HCT116 (cell line): ENCODE measurements at regions not wholly inside any gene's neighbourhood (a gene's known extent, or its start where the extent isn't known, plus 50 kb on each side); places are given as distances from the start of the nearest gene placed in this dataset.

Experiments used
- ATAC-seq: fragments of 200-7000 bp; cut with Tn5 transposase; 2 replicates; pipeline ENCODE4 v1.9.1; 2020; ENCODE audit warnings: mild to moderate bottlenecking, moderate library complexity
- BruUV-seq: library from RNA; stranded (reverse); fragments of 400-500 nt; replicated peaks from 2 replicates; lab custom pipeline; 2021; lab: Mats Ljungman, UMichigan
- CTCF ChIA-PET: fragments of 300-600 bp; sonication (Branson Sonifier 250); formaldehyde crosslinking; loops from one replicate; lab custom pipeline; 2021; ENCODE audit warnings: antibody characterized with exemption; lab: Charles Lee
- POLR2A ChIA-PET: fragments of 300-600, 350-600 bp; sonication (Branson Sonifier 250); formaldehyde crosslinking; loops from one replicate; lab custom pipeline; 2021; ENCODE audit warnings: antibody characterized with exemption; lab: Charles Lee
- RAD21 ChIA-PET, 2 experiments: fragments of 300-600 bp; sonication (Branson Sonifier 250); formaldehyde crosslinking; loops; one replicate each; lab custom pipeline; 2023; ENCODE audit warnings: low total read pairs in 2 of 2; ENCODE audit not compliant: uncharacterized antibody in 2 of 2, unreplicated experiment in 2 of 2, low non-redundant PET in 1 of 2; lab: Charles Lee
- DNase-seq: peaks from one replicate; pipeline ENCODE4 v3.0.0-alpha.2; 2010; ENCODE audit warnings: low read depth, low spot score
- H2AFZ ChIP-seq: fragments of 200-600 bp; shearing (Covaris generic), sonication (generic); 2 replicates; pipeline ENCODE4 v1.6.1; 2017; ENCODE audit warnings: low read depth, mixed run types, mixed read lengths, antibody characterized with exemption, low read length; ENCODE audit not compliant: poor library complexity, severe bottlenecking
- H3K27ac ChIP-seq: 2 replicates; pipeline ENCODE4 v1.5.1; 2012; ENCODE audit warnings: low read depth, low read length
- H3K27me3 ChIP-seq: fragments of 200-600 bp; sonication (generic); 2 replicates; pipeline ENCODE4 v1.6.1; 2016; ENCODE audit warnings: mixed run types, low read length, mixed read lengths; ENCODE audit not compliant: insufficient read depth
- H3K36me3 ChIP-seq, 2 experiments: fragments of 200-500 bp in 1 of 2; fragments of 200-600 bp in 1 of 2; sonication (Bioruptor generic) in 1 of 2; sonication (generic) in 1 of 2; 2 replicates each; pipeline versions ENCODE4 v1.5.1 to v1.6.1; 2014 to 2016; ENCODE audit warnings: low read length in 2 of 2, inconsistent platforms in 1 of 2, mixed read lengths in 1 of 2, mixed run types in 1 of 2; ENCODE audit not compliant: insufficient read depth in 2 of 2, control insufficient read depth in 1 of 2
- H3K4me1 ChIP-seq, 2 experiments: fragments of 200-600 bp in 1 of 2; sonication (generic) in 1 of 2; 2 replicates each; pipeline versions ENCODE4 v1.5.1 to v1.6.1; 2012 to 2017; ENCODE audit warnings: low read length in 2 of 2, inconsistent platforms in 1 of 2, mild to moderate bottlenecking in 1 of 2, mixed read lengths in 1 of 2, mixed run types in 1 of 2, moderate library complexity in 1 of 2; ENCODE audit not compliant: insufficient read depth in 2 of 2, control insufficient read depth in 1 of 2
- H3K4me2 ChIP-seq: fragments of 200-600 bp; sonication (generic); 2 replicates; pipeline ENCODE4 v1.6.1; 2017; ENCODE audit warnings: mixed run types, low read length, mixed read lengths
- H3K4me3 ChIP-seq, 2 experiments: fragments of 200-600 bp in 1 of 2; sonication (generic) in 1 of 2; replicated peaks in 1 of 2; 2 replicates each; pipeline ENCODE4 v1.5.1; 2011 to 2016; ENCODE audit warnings: low read length in 2 of 2, control low read depth in 1 of 2, low read depth in 1 of 2, mild to moderate bottlenecking in 1 of 2, mixed read lengths in 1 of 2, mixed run types in 1 of 2
- H3K79me2 ChIP-seq: fragments of 200-600 bp; sonication (generic); 2 replicates; pipeline ENCODE4 v1.6.1; 2017; ENCODE audit warnings: mild to moderate bottlenecking, mixed run types, low read length, moderate library complexity, mixed read lengths; ENCODE audit not compliant: insufficient read depth
- H3K9ac ChIP-seq: fragments of 200-600 bp; sonication (generic); 2 replicates; pipeline ENCODE4 v1.6.1; 2016; ENCODE audit warnings: low read length, mixed read lengths
- H3K9me2 ChIP-seq: fragments of 200-600 bp; sonication (generic), shearing (Covaris generic); 2 replicates; pipeline ENCODE4 v1.6.1; 2017; ENCODE audit warnings: mixed run types, mild to moderate bottlenecking, moderate library complexity; ENCODE audit not compliant: insufficient read depth
- H3K9me3 ChIP-seq, 2 experiments: fragments of 200-500 bp in 1 of 2; fragments of 200-600 bp in 1 of 2; sonication (Bioruptor generic) in 1 of 2; sonication (generic) in 1 of 2; 2 replicates each; pipeline ENCODE4 v1.6.1; 2014 to 2017; ENCODE audit warnings: low read length in 2 of 2, mixed read lengths in 2 of 2, inconsistent platforms in 1 of 2, low read depth in 1 of 2, mild to moderate bottlenecking in 1 of 2, mixed run types in 1 of 2, moderate library complexity in 1 of 2; ENCODE audit not compliant: control insufficient read depth in 1 of 2, insufficient read depth in 1 of 2
- H4K20me1 ChIP-seq: fragments of 200-600 bp; sonication (generic), shearing (Covaris generic); 2 replicates; pipeline ENCODE4 v1.6.1; 2017; ENCODE audit warnings: mixed run types, mild to moderate bottlenecking, moderate library complexity; ENCODE audit not compliant: insufficient read depth
- ELF1 ChIP-seq: IDR thresholded peaks from 2 replicates; pipeline ENCODE4 v1.6.1; 2012; ENCODE audit warnings: low read depth, borderline replicate concordance
- EZH2 ChIP-seq: fragments of 200-600 bp; sonication (generic); IDR thresholded peaks from 2 replicates; pipeline ENCODE4 v1.6.1; 2017; ENCODE audit warnings: antibody characterized with exemption, mixed run types
- JUND ChIP-seq: IDR thresholded peaks from 2 replicates; pipeline ENCODE4 v1.6.1; 2012
- MAX ChIP-seq: IDR thresholded peaks from 2 replicates; pipeline ENCODE4 v1.6.1; 2012
- POLR2AphosphoS5 ChIP-seq: IDR thresholded peaks from 2 replicates; pipeline ENCODE4 v1.6.1; 2011; ENCODE audit warnings: mild to moderate bottlenecking, low read depth, low read length, moderate library complexity
- REST ChIP-seq: IDR thresholded peaks from 2 replicates; pipeline ENCODE4 v1.6.1; 2012; ENCODE audit warnings: low read depth
- SIN3A ChIP-seq: IDR thresholded peaks from 2 replicates; pipeline ENCODE4 v1.6.1; 2012; ENCODE audit warnings: low read depth
- SP1 ChIP-seq: IDR thresholded peaks from 2 replicates; pipeline ENCODE4 v1.6.1; 2012; ENCODE audit warnings: low read depth
- SRF ChIP-seq: IDR thresholded peaks from 2 replicates; pipeline ENCODE4 v1.6.1; 2012; ENCODE audit warnings: low read depth
- TCF7L2 ChIP-seq: IDR thresholded peaks from 2 replicates; pipeline ENCODE4 v1.7.0; 2011; ENCODE audit warnings: borderline replicate concordance, inconsistent platforms; ENCODE audit not compliant: insufficient read depth, insufficient read length; ENCODE audit errors: extremely low read depth
- YY1 ChIP-seq: IDR thresholded peaks from 2 replicates; pipeline ENCODE4 v1.6.1; 2011; ENCODE audit warnings: low read length, low read depth, moderate library complexity, mild to moderate bottlenecking; ENCODE audit not compliant: insufficient replicate concordance; ENCODE audit errors: extremely low read depth
- intact Hi-C: fragments of 100-400 bp; cut with micrococcal nuclease; formaldehyde crosslinking; loops from 2 replicates; pipeline ENCODE4 v1.10.0; 2022
- TF ChIP-seq, protein P1 (sequence below), 3 experiments: fragments of 200-600 bp in 1 of 3; sonication (generic) in 1 of 3; IDR thresholded peaks in 2 of 3; conservative IDR thresholded peaks in 1 of 3; 2 replicates each; pipeline ENCODE4 v1.5.1; 2012 to 2017; ENCODE audit warnings: low read depth in 2 of 3, low read length in 2 of 3, antibody characterized with exemption in 1 of 3, borderline replicate concordance in 1 of 3, control low read depth in 1 of 3, mild to moderate bottlenecking in 1 of 3, mixed read lengths in 1 of 3, mixed run types in 1 of 3, moderate library complexity in 1 of 3; ENCODE audit not compliant: insufficient read depth in 1 of 3
- TF ChIP-seq, protein P2 (sequence below): IDR thresholded peaks from 2 replicates; pipeline ENCODE4 v1.6.1; 2011; ENCODE audit warnings: mild to moderate bottlenecking, low read length, moderate library complexity; ENCODE audit not compliant: insufficient replicate concordance; ENCODE audit errors: extremely low read depth

DNA sequence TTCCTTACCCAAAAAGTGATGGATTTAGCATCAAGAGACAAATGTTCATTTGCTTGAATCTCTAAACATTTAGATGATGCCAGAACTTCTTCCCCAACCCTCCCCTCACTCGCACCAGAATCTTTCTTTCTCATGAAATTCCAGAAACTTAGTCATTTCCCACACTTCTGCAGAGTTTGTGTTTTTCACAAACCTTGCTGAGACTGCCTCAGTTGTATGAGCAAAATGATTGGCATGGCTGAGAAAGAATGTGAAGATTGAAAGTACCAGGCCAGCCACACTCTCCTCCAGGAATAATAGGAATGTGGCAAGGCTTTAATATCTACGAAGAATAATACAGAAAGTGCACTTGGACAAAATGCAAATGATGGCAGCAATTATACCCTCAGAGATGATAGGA, 428.3 kb upstream of the CDH6 start:
- peaks cover 3 to 12% of the 10 kb centered on the region in 2 experiments; a peak in 2 of 4 replicates for H3K9me3 ChIP-seq
- TF ChIP-seq, protein P1, sequence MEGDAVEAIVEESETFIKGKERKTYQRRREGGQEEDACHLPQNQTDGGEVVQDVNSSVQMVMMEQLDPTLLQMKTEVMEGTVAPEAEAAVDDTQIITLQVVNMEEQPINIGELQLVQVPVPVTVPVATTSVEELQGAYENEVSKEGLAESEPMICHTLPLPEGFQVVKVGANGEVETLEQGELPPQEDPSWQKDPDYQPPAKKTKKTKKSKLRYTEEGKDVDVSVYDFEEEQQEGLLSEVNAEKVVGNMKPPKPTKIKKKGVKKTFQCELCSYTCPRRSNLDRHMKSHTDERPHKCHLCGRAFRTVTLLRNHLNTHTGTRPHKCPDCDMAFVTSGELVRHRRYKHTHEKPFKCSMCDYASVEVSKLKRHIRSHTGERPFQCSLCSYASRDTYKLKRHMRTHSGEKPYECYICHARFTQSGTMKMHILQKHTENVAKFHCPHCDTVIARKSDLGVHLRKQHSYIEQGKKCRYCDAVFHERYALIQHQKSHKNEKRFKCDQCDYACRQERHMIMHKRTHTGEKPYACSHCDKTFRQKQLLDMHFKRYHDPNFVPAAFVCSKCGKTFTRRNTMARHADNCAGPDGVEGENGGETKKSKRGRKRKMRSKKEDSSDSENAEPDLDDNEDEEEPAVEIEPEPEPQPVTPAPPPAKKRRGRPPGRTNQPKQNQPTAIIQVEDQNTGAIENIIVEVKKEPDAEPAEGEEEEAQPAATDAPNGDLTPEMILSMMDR (IDR thresholded peaks at IDR 0.05 in 2 of 3, conservative IDR thresholded peaks at IDR 0.05 in 1 of 3; ENCODE audit: borderline replicate concordance in 1 of 3, insufficient read depth in 1 of 3, low read depth in 2 of 3, low read length in 2 of 3) = no peak
- no peak for TF ChIP-seq ELF1
- CTCF ChIA-PET = no interaction called here
- no peak overlapping the region for H3K4me2 ChIP-seq
- POLR2A ChIA-PET = no interaction called here
- RAD21 ChIA-PET = no interaction called here
- H3K36me3 ChIP-seq = no peaks in the 10 kb centered on the region
- ATAC-seq = no peak
- H3K27ac ChIP-seq = no peak overlapping the region
- H3K9ac ChIP-seq = no peak overlapping the region
- H3K27me3 ChIP-seq = no peaks in the 10 kb centered on the region
- H3K9me2 ChIP-seq = no peaks in the 10 kb centered on the region
- no TSS peak for BruUV-seq
- H4K20me1 ChIP-seq = no peaks in the 10 kb centered on the region
- intact Hi-C loops = no loop called here
- no peak for DNase-seq
- H2AFZ ChIP-seq = no peak overlapping the region
- H3K79me2 ChIP-seq = no peaks in the 10 kb centered on the region
- no peak overlapping the region for H3K4me3 ChIP-seq
- no peaks in the 10 kb centered on the region for H3K4me1 ChIP-seq

DNA sequence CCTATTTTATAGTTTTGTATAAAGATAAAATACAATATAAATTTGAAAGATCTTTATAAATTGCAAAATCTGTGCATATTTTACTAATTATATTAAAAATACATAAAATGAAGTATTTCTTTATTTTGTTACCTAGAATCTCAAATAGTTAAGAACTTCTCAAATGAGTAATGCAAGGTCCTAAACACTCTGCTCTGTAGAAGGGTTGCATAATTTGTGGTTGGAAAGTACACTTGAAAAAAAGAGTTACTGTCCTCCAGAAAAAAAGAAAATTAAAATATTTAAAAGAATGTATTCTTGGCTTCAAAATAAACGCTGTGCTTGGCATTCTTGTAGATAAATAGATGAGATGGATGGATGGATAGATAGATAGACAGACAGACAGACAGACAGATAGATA, 428.8 kb upstream of the CDH6 start:
- Histone ChIP-seq H3K27ac (no peak overlapping the region), H2AFZ (no peak overlapping the region), H4K20me1 (no peaks in the 10 kb centered on the region), H3K36me3 (no peaks in the 10 kb centered on the region), H3K79me2 (no peaks in the 10 kb centered on the region), H3K9ac (no peak overlapping the region), H3K27me3 (no peaks in the 10 kb centered on the region), H3K4me2 (no peak overlapping the region), H3K4me1 (no peaks in the 10 kb centered on the region), H3K9me3 (peaks cover 3 to 12% of the 10 kb centered on the region in 2 experiments; a peak in 2 of 4 replicates), H3K4me3 (no peak overlapping the region), H3K9me2 (no peaks in the 10 kb centered on the region)
- ATAC-seq (no peak), DNase-seq (no peak)
- no TSS peak for BruUV-seq
- ChIA-PET CTCF (no interaction called here), POLR2A (no interaction called here), RAD21 (no interaction called here)
- intact Hi-C loops = no loop called here
- TF ChIP-seq SRF (no peak), YY1 (no peak), JUND (no peak), TCF7L2 (no peak), POLR2AphosphoS5 (no peak), EZH2 (no peak), SIN3A (no peak), REST (no peak), MAX (no peak), SP1 (no peak)
- TF ChIP-seq, protein P2, sequence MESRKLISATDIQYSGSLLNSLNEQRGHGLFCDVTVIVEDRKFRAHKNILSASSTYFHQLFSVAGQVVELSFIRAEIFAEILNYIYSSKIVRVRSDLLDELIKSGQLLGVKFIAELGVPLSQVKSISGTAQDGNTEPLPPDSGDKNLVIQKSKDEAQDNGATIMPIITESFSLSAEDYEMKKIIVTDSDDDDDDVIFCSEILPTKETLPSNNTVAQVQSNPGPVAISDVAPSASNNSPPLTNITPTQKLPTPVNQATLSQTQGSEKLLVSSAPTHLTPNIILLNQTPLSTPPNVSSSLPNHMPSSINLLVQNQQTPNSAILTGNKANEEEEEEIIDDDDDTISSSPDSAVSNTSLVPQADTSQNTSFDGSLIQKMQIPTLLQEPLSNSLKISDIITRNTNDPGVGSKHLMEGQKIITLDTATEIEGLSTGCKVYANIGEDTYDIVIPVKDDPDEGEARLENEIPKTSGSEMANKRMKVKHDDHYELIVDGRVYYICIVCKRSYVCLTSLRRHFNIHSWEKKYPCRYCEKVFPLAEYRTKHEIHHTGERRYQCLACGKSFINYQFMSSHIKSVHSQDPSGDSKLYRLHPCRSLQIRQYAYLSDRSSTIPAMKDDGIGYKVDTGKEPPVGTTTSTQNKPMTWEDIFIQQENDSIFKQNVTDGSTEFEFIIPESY = no peak
